H9 (cell line): ENCODE measurements at regions not wholly inside any gene's neighbourhood (a gene's known extent, or its start where the extent isn't known, plus 50 kb on each side); places are given as distances from the start of the nearest gene placed in this dataset.
A peak's percentile ranks its signal among the peaks of the same experiment; 100 is the strongest.
"Not testable (repeated sequence)": the region's sequence is repeated elsewhere in the genome, so short reads cannot be mapped to it uniquely, and the experiment has no call there.

Experiments used
- DNase-seq: peaks from one replicate; pipeline ENCODE4 v3.0.0-alpha.2; 2017
- H2AFZ ChIP-seq: one replicate; pipeline ENCODE4 v1.6.1; 2013; ENCODE audit warnings: mild to moderate bottlenecking, low read length, control low read depth, moderate library complexity
- H2AK5ac ChIP-seq: 2 replicates; pipeline ENCODE4 v1.6.1; 2013; ENCODE audit warnings: low read length, control low read depth, mixed read lengths; ENCODE audit not compliant: insufficient read length
- H2BK120ac ChIP-seq: one replicate; pipeline ENCODE4 v1.6.1; 2013; ENCODE audit warnings: low read depth, mild to moderate bottlenecking, low read length, control low read depth, inconsistent platforms; ENCODE audit not compliant: poor library complexity, severe bottlenecking
- H2BK12ac ChIP-seq: 2 replicates; pipeline ENCODE4 v1.6.1; 2013; ENCODE audit warnings: low read length, control low read depth, mixed read lengths, low read depth; ENCODE audit not compliant: insufficient read length
- H2BK15ac ChIP-seq: 2 replicates; pipeline ENCODE4 v1.6.1; 2013; ENCODE audit warnings: low read depth, low read length, control low read depth
- H2BK20ac ChIP-seq: one replicate; pipeline ENCODE4 v1.6.1; 2013; ENCODE audit warnings: low read depth, mild to moderate bottlenecking, low read length, control low read depth, inconsistent platforms; ENCODE audit not compliant: poor library complexity, severe bottlenecking
- H2BK5ac ChIP-seq: 2 replicates; pipeline ENCODE4 v1.6.1; 2013; ENCODE audit warnings: low read length, control low read depth, mixed read lengths; ENCODE audit not compliant: insufficient read length
- H3K14ac ChIP-seq: 2 replicates; pipeline ENCODE4 v1.6.1; 2013; ENCODE audit warnings: low read length, control low read depth; ENCODE audit not compliant: insufficient read depth
- H3K18ac ChIP-seq: 2 replicates; pipeline ENCODE4 v1.6.1; 2013; ENCODE audit warnings: low read depth, mild to moderate bottlenecking, mixed read lengths, low read length, control low read depth; ENCODE audit not compliant: insufficient read length
- H3K23ac ChIP-seq: 2 replicates; pipeline ENCODE4 v1.6.1; 2013; ENCODE audit warnings: low read length, control low read depth, mixed read lengths, low read depth; ENCODE audit not compliant: insufficient read length
- H3K23me2 ChIP-seq: 2 replicates; pipeline ENCODE4 v1.6.1; 2013; ENCODE audit warnings: low read depth, mild to moderate bottlenecking, mixed read lengths, low read length, control low read depth; ENCODE audit not compliant: insufficient read length, poor library complexity, severe bottlenecking
- H3K27ac ChIP-seq: 2 replicates; pipeline ENCODE4 v1.5.1; 2013; ENCODE audit warnings: low read length, control low read depth, mixed read lengths, low read depth; ENCODE audit not compliant: insufficient read length
- H3K27me3 ChIP-seq: 2 replicates; pipeline ENCODE4 v1.6.1; 2013; ENCODE audit warnings: low read length, control low read depth, inconsistent platforms; ENCODE audit not compliant: insufficient read depth
- H3K4ac ChIP-seq: 2 replicates; pipeline ENCODE4 v1.6.1; 2013; ENCODE audit warnings: low read depth, mild to moderate bottlenecking, control low read depth, inconsistent platforms, low read length, moderate library complexity
- H3K4me1 ChIP-seq: 2 replicates; pipeline ENCODE4 v1.6.1; 2013; ENCODE audit warnings: low read length, control low read depth, inconsistent platforms; ENCODE audit not compliant: insufficient read depth
- H3K4me2 ChIP-seq: 2 replicates; pipeline ENCODE4 v1.6.1; 2013; ENCODE audit warnings: low read length, control low read depth, mixed read lengths; ENCODE audit not compliant: insufficient read length, insufficient read depth
- H3K56ac ChIP-seq: 2 replicates; pipeline ENCODE4 v1.6.1; 2013; ENCODE audit warnings: low read depth, mild to moderate bottlenecking, mixed read lengths, low read length, control low read depth; ENCODE audit not compliant: insufficient read length
- H3K79me1 ChIP-seq: 2 replicates; pipeline ENCODE4 v1.6.1; 2013; ENCODE audit warnings: low read depth, mild to moderate bottlenecking, moderate library complexity, low read length, control low read depth, inconsistent platforms; ENCODE audit not compliant: insufficient read depth, poor library complexity, severe bottlenecking
- H3K79me2 ChIP-seq: 2 replicates; pipeline ENCODE4 v1.6.1; 2013; ENCODE audit warnings: low read length, control low read depth, inconsistent platforms; ENCODE audit not compliant: insufficient read depth
- H3K9ac ChIP-seq: 2 replicates; pipeline ENCODE4 v1.6.1; 2013; ENCODE audit warnings: low read length, control low read depth, mixed read lengths; ENCODE audit not compliant: insufficient read length; ENCODE audit errors: extremely low read depth
- H3K9me3 ChIP-seq: one replicate; pipeline ENCODE4 v1.6.1; 2013; ENCODE audit warnings: low read depth, low read length, inconsistent platforms; ENCODE audit not compliant: control insufficient read depth
- H3T11ph ChIP-seq: one replicate; pipeline ENCODE4 v1.6.1; 2013; ENCODE audit warnings: mild to moderate bottlenecking, low read length, control low read depth, inconsistent platforms
- H4K20me1 ChIP-seq: one replicate; pipeline ENCODE4 v1.6.1; 2013; ENCODE audit not compliant: control insufficient read depth, insufficient read length, insufficient read depth
- H4K5ac ChIP-seq: 2 replicates; pipeline ENCODE4 v1.6.1; 2013; ENCODE audit warnings: low read depth, mild to moderate bottlenecking, mixed read lengths, low read length, control low read depth; ENCODE audit not compliant: insufficient read length
- H4K8ac ChIP-seq: replicated peaks from 2 replicates; pipeline ENCODE4 v1.6.1; 2013; ENCODE audit warnings: low read length, control low read depth, mixed read lengths, low read depth; ENCODE audit not compliant: insufficient read length
- H4K91ac ChIP-seq: 2 replicates; pipeline ENCODE4 v1.6.1; 2013; ENCODE audit warnings: low read depth, mild to moderate bottlenecking, moderate library complexity, mixed read lengths, low read length, control low read depth; ENCODE audit not compliant: insufficient read length
- H3K27ac Mint-ChIP-seq, 3 experiments: 2 replicates in 2 of 3; 3 replicates in 1 of 3; pipeline ENCODE4 v1.8.0; 2020 to 2021; ENCODE audit warnings: mixed read lengths in 3 of 3, mild to moderate bottlenecking in 1 of 3, moderate library complexity in 1 of 3
- H3K27me3 Mint-ChIP-seq: 2 replicates; pipeline ENCODE4 v1.8.0; 2021; ENCODE audit warnings: low read depth, mild to moderate bottlenecking, moderate library complexity, mixed read lengths
- H3K36me3 Mint-ChIP-seq, 3 experiments: 2 replicates in 2 of 3; 3 replicates in 1 of 3; pipeline ENCODE4 v1.8.0; 2020 to 2021; ENCODE audit warnings: low read depth in 3 of 3, mixed read lengths in 3 of 3; ENCODE audit not compliant: insufficient read depth in 1 of 3
- H3K4me1 Mint-ChIP-seq, 2 experiments: 2 replicates each; pipeline ENCODE4 v1.8.0; 2020; ENCODE audit warnings: mixed read lengths in 2 of 2
- H3K4me3 Mint-ChIP-seq, 2 experiments: 2 replicates in 1 of 2; 3 replicates in 1 of 2; pipeline ENCODE4 v1.8.0; 2020 to 2021; ENCODE audit warnings: mild to moderate bottlenecking in 2 of 2, mixed read lengths in 2 of 2, moderate library complexity in 1 of 2
- H3K9me3 Mint-ChIP-seq, 2 experiments: 2 replicates in 1 of 2; 3 replicates in 1 of 2; pipeline ENCODE4 v1.8.0; 2020; ENCODE audit warnings: mild to moderate bottlenecking in 2 of 2, mixed read lengths in 2 of 2, moderate library complexity in 1 of 2
- WGBS: extraction: QIAGEN DNeasy Blood & Tissue Kit; methylation state at CpG from one replicate; pipeline ENCODE4 v1.1.7; 2013; ENCODE audit warnings: missing lambda C conversion rate, low lambda C conversion rate, mixed read lengths; ENCODE audit not compliant: insufficient read length; ENCODE audit errors: extremely low coverage; 5-methylcytosine and 5-hydroxymethylcytosine counted together
- TF ChIP-seq, protein P1 (sequence below): fragments of 200-600 bp; sonication (generic); conservative IDR thresholded peaks from 3 replicates; pipeline ENCODE4 v1.8.0; 2021; ENCODE audit warnings: antibody characterized with exemption, mild to moderate bottlenecking

DNA sequence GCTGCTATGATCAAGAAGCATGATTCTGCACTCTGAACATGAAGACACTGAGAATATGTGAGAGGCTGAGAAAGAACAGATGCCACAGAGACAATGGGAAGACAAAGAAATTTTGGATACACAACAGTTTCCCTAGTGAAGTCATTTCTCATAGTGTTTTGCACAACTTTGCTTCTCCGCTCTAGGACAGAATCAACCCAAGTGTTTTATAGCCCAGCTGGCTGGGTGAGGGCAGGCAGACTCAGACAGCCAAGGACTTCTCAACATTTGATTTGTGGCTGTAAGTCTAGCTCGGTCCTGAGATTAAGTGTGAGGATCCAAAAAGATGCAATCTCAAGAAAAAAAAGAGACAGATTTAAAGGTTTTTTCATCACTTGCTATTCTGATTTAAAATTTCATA is 536.5 kb upstream of the CRIM1 start:
- Histone ChIP-seq H3K14ac (no peak overlapping the region), H3K4ac (no peak overlapping the region), H3K9ac (no peak overlapping the region), H2AK5ac (no peak overlapping the region), H3K4me2 (no peak overlapping the region), H3K9me3 (no peaks in the 10 kb centered on the region), H3T11ph (no peak overlapping the region), H3K79me1 (no peaks in the 10 kb centered on the region), H4K91ac (no peak overlapping the region), H4K8ac (no peak overlapping the region), H4K20me1 (no peaks in the 10 kb centered on the region), H2BK12ac (no peak overlapping the region), H3K56ac (no peak overlapping the region), H3K18ac (no peak overlapping the region), H3K23ac (no peak overlapping the region), H2BK20ac (no peak overlapping the region), H2AFZ (no peak overlapping the region), H2BK15ac (no peak overlapping the region), H3K27me3 (no peaks in the 10 kb centered on the region), H3K27ac (no peak overlapping the region), H3K23me2 (no peaks in the 10 kb centered on the region), H2BK120ac (no peak overlapping the region), H3K4me1 (peaks cover 8% of the 10 kb centered on the region), H4K5ac (no peak overlapping the region), H3K79me2 (no peaks in the 10 kb centered on the region), H2BK5ac (no peak overlapping the region)
- Mint-ChIP-seq H3K9me3 (peaks cover 0 to 3% of the 10 kb centered on the region in 2 experiments; a peak in 2 of 5 replicates), H3K27ac (peak overlapping the region; percentile 59 to 88 (median 68); a peak in 2 of 7 replicates), H3K4me3 (no peak overlapping the region), H3K36me3 (peaks cover 0 to under 1% (median 0%) of the 10 kb centered on the region in 3 experiments; a peak in 2 of 7 replicates), H3K27me3 (no peaks in the 10 kb centered on the region), H3K4me1 (peaks cover 47 to 54% of the 10 kb centered on the region in 2 experiments)
- TF ChIP-seq, protein P1, sequence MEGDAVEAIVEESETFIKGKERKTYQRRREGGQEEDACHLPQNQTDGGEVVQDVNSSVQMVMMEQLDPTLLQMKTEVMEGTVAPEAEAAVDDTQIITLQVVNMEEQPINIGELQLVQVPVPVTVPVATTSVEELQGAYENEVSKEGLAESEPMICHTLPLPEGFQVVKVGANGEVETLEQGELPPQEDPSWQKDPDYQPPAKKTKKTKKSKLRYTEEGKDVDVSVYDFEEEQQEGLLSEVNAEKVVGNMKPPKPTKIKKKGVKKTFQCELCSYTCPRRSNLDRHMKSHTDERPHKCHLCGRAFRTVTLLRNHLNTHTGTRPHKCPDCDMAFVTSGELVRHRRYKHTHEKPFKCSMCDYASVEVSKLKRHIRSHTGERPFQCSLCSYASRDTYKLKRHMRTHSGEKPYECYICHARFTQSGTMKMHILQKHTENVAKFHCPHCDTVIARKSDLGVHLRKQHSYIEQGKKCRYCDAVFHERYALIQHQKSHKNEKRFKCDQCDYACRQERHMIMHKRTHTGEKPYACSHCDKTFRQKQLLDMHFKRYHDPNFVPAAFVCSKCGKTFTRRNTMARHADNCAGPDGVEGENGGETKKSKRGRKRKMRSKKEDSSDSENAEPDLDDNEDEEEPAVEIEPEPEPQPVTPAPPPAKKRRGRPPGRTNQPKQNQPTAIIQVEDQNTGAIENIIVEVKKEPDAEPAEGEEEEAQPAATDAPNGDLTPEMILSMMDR: no peak
- WGBS: no CpG with 5 or more reads among the region's 2 CpGs
- no peak for DNase-seq

DNA sequence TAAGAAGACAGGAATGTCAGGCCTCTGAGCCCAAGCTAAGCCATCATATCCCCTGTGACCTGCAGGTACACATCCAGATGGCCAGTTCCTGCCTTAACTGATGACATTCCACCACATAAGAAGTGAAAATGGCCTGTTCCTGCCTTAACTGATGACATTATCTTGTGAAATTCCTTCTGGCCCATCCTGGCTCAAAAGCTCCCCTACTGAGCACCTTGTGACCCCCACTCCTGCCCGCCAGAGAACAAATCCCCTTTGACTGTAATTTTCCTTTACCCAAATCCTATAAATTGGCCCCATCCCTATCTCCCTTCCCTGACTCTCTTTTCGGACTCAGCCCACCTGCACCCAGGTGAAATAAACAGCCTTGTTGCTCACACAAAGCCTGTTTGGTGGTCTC is 537.2 kb upstream of the CRIM1 start:
- not testable (repeated sequence) for H2BK20ac ChIP-seq, H2AFZ ChIP-seq, H3K27ac ChIP-seq, H2AK5ac ChIP-seq, H3K4me2 ChIP-seq, H2BK12ac ChIP-seq, H3T11ph ChIP-seq, H3K4ac ChIP-seq, H4K5ac ChIP-seq, H3K36me3 Mint-ChIP-seq, H2BK5ac ChIP-seq, H3K4me1 ChIP-seq, H2BK120ac ChIP-seq, H2BK15ac ChIP-seq, DNase-seq, H3K9me3 Mint-ChIP-seq, H3K23me2 ChIP-seq, H3K23ac ChIP-seq, H3K18ac ChIP-seq, H3K79me2 ChIP-seq, H3K9ac ChIP-seq, H3K79me1 ChIP-seq, H4K91ac ChIP-seq, H3K4me3 Mint-ChIP-seq, H4K8ac ChIP-seq, H3K9me3 ChIP-seq, H3K14ac ChIP-seq, H4K20me1 ChIP-seq, H3K27me3 Mint-ChIP-seq, H3K27me3 ChIP-seq, H3K56ac ChIP-seq
- Mint-ChIP-seq H3K4me1 (peaks cover 40 to 48% of the 10 kb centered on the region in 2 experiments), H3K27ac (peak overlapping the region in 2 of 3 experiments; percentile 14 to 27; a peak in 2 of 7 replicates)
- WGBS: no CpG with 5 or more reads among the region's 2 CpGs
